HG02798 (cell line): ENCODE measurements at regions not wholly inside any gene's neighbourhood (a gene's known extent, or its start where the extent isn't known, plus 50 kb on each side); places are given as distances from the start of the nearest gene placed in this dataset.
A peak's percentile ranks its signal among the peaks of the same experiment; 100 is the strongest.
"Not testable (repeated sequence)": the region's sequence is repeated elsewhere in the genome, so short reads cannot be mapped to it uniquely, and the experiment has no call there.

Experiments
- ATAC-seq: cut with Tn5 transposase; IDR thresholded peaks from one replicate; pipeline ENCODE4 v1.9.1; 2021; ENCODE audit warnings: mild to moderate bottlenecking; ENCODE audit not compliant: unreplicated experiment, poor library complexity

- ATAC-seq = no peak
These were observed 278.7 kb upstream of the DUSP10 start for GRCh38 chr1:222020553-222020952.

GRCh38 chr1:222019029-222019428 is 277.1 kb upstream of the DUSP10 start:
- ATAC-seq = no peak

GRCh38 chr1:222018041-222018440 is 276.2 kb upstream of the DUSP10 start:
- ATAC-seq = no peak

GRCh38 chr1:222015686-222016085 is 273.8 kb upstream of the DUSP10 start:
- no peak for ATAC-seq

- ATAC-seq = no peak
These were observed 272.1 kb upstream of the DUSP10 start for GRCh38 chr1:222014001-222014400.

- no peak for ATAC-seq
These were observed 270.9 kb upstream of the DUSP10 start for GRCh38 chr1:222012816-222013215.

GRCh38 chr1:222010306-222010705 is 268.4 kb upstream of the DUSP10 start:
- ATAC-seq = no peak

- peak; percentile 83 for ATAC-seq
These were observed 267.3 kb upstream of the DUSP10 start for GRCh38 chr1:222009105-222009730.

- ATAC-seq = no peak
These were observed 264.8 kb upstream of the DUSP10 start for GRCh38 chr1:222006715-222007114.

- ATAC-seq = no peak
These were observed 262.9 kb upstream of the DUSP10 start for GRCh38 chr1:222004784-222005183.

GRCh38 chr1:222004034-222004433 is 262.1 kb upstream of the DUSP10 start:
- no peak for ATAC-seq

- no peak for ATAC-seq
These were observed 260.6 kb upstream of the DUSP10 start for GRCh38 chr1:222002503-222002902.

- ATAC-seq = no peak
These were observed 258.2 kb upstream of the DUSP10 start for GRCh38 chr1:222000131-222000530.

GRCh38 chr1:221998781-221999180 is 256.9 kb upstream of the DUSP10 start:
- ATAC-seq = no peak

- ATAC-seq = no peak
These were observed 256.3 kb upstream of the DUSP10 start for GRCh38 chr1:221998186-221998612.

- not testable (repeated sequence) for ATAC-seq
These were observed 255.1 kb upstream of the DUSP10 start for GRCh38 chr1:221997012-221997411.

- no peak for ATAC-seq
These were observed 253.1 kb upstream of the DUSP10 start for GRCh38 chr1:221994939-221995338.

GRCh38 chr1:221994274-221994698 is 252.4 kb upstream of the DUSP10 start:
- peak; percentile 62 for ATAC-seq

- ATAC-seq = no peak
These were observed 251.6 kb upstream of the DUSP10 start for GRCh38 chr1:221993444-221993948.

GRCh38 chr1:221992427-221992826 is 250.5 kb upstream of the DUSP10 start:
- ATAC-seq = peak; percentile 43

GRCh38 chr1:221991221-221991620 is 249.3 kb upstream of the DUSP10 start:
- no peak for ATAC-seq

GRCh38 chr1:221989741-221990140 is 247.9 kb upstream of the DUSP10 start:
- ATAC-seq = no peak
